ENCODE measurements at regions not wholly inside any gene's neighbourhood (a gene's known extent, or its start where the extent isn't known, plus 50 kb on each side); places are given as distances from the start of the nearest gene placed in this dataset.

DNA sequence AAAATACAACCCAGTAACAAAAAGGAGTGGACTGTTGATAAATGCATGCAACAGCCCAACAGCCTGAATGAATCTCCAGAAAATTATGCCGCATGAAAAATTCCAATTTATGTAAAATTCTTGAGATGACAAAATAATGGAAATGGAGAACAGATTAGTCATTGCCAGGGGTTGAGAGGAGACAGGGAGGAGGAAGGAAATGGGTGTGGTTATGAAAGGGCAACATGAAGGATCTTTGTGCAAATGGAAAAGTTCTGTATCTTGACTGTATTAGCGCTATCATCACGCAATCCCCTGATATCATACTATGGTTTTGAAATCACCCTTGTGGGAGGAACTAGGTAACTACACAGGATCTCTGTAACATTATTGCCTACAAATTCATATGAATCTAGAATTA, 1058.3 kb upstream of the RBFOX1 start:
- H3K4me1 Mint-ChIP-seq, result peaks cover 25% of the 10 kb centered on the region
- TF ChIP-seq ZNF462 (CRISPR knock-in tag; IDR thresholded peaks at IDR 0.05) (no peak), ZNF114 (CRISPR knock-in tag; IDR thresholded peaks at IDR 0.05) (no peak), EZH2 (IDR thresholded peaks at IDR 0.05; ENCODE audit: low read depth, unreplicated experiment) (no peak), REST (IDR thresholded peaks at IDR 0.05; ENCODE audit: unreplicated experiment) (no peak), NANOG (IDR thresholded peaks at IDR 0.05; ENCODE audit: borderline replicate concordance) (no peak), POLR2AphosphoS5 (IDR thresholded peaks at IDR 0.05; ENCODE audit: low read depth) (no peak), CREB1 (CRISPR knock-in tag; IDR thresholded peaks at IDR 0.05; ENCODE audit: low read depth) (no peak), EZH2phosphoT487 (IDR thresholded peaks at IDR 0.05; ENCODE audit: unreplicated experiment) (no peak), ZNF331 (CRISPR knock-in tag; IDR thresholded peaks at IDR 0.05; ENCODE audit: low read depth) (no peak), CTCF (conservative IDR thresholded peaks at IDR 0.05; ENCODE audit: low read depth in 2 of 2) (no peak), JUNB (IDR thresholded peaks at IDR 0.05; ENCODE audit: unreplicated experiment) (no peak), STAT1 (IDR thresholded peaks at IDR 0.05; ENCODE audit: unreplicated experiment) (no peak)
- TF ChIP-seq, protein P1, sequence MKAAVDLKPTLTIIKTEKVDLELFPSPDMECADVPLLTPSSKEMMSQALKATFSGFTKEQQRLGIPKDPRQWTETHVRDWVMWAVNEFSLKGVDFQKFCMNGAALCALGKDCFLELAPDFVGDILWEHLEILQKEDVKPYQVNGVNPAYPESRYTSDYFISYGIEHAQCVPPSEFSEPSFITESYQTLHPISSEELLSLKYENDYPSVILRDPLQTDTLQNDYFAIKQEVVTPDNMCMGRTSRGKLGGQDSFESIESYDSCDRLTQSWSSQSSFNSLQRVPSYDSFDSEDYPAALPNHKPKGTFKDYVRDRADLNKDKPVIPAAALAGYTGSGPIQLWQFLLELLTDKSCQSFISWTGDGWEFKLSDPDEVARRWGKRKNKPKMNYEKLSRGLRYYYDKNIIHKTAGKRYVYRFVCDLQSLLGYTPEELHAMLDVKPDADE (IDR thresholded peaks at IDR 0.05), result no peak
- ATAC-seq, result no peak
- H4K20me1 ChIP-seq (replicated peaks; ENCODE audit: insufficient read depth), result no peaks in the 10 kb centered on the region
- no peak overlapping the region for H2AFZ ChIP-seq
- no peak overlapping the region for H3K27ac Mint-ChIP-seq
- H3K79me2 ChIP-seq (replicated peaks; ENCODE audit: insufficient read depth), result no peaks in the 10 kb centered on the region
- no peak overlapping the region for H3K4me2 ChIP-seq
- peaks cover 3% of the 10 kb centered on the region for H3K27me3 Mint-ChIP-seq (ENCODE audit: insufficient read depth, low read depth, poor library complexity)
- no peaks in the 10 kb centered on the region for H3K36me3 Mint-ChIP-seq (ENCODE audit: low read depth)
- DNase-seq (ENCODE audit: low spot score), result no peak
- H3K27me3 ChIP-seq (ENCODE audit: insufficient read depth), result no peaks in the 10 kb centered on the region
- no peak overlapping the region for H3K27ac ChIP-seq (ENCODE audit: low read depth)
- H3K4me3 Mint-ChIP-seq, result no peak overlapping the region
- H3K9me3 Mint-ChIP-seq, result no peaks in the 10 kb centered on the region
- no peaks in the 10 kb centered on the region for H3F3A ChIP-seq (replicated peaks; ENCODE audit: low read depth)
- H3K4me1 ChIP-seq (ENCODE audit: insufficient read depth), result no peaks in the 10 kb centered on the region; the same call in 1 of the 2 replicates
- H3K36me3 ChIP-seq (ENCODE audit: insufficient read depth), result no peaks in the 10 kb centered on the region
- H3K4me3 ChIP-seq, result no peak overlapping the region
- H3K9me2 ChIP-seq (ENCODE audit: insufficient read depth), result no peaks in the 10 kb centered on the region
